Activated T-cell treated with anti-CD3 and anti-CD28 coated beads, Interleukin-2, amount 50 U/mL, for 4 hours (primary cell): ENCODE measurements at regions not wholly inside any gene's neighbourhood (a gene's known extent, or its start where the extent isn't known, plus 50 kb on each side); places are given as distances from the start of the nearest gene placed in this dataset.
A peak's percentile ranks its signal among the peaks of the same experiment; 100 is the strongest.
"Not testable (repeated sequence)": the region's sequence is repeated elsewhere in the genome, so short reads cannot be mapped to it uniquely, and the experiment has no call there.

Experiments used
- ATAC-seq, 2 donors: fragments of 200-7000 bp; cut with Tn5 transposase; one replicate each; pipeline ENCODE4 v1.10.0; 2021
- DNase-seq: peaks from one replicate; pipeline ENCODE4 v3.0.0-alpha.2; 2020
- H3K27me3 Mint-ChIP-seq: one replicate; pipeline ENCODE4 v1.8.0; 2021; ENCODE audit warnings: low read depth, mixed read lengths
- H3K36me3 Mint-ChIP-seq: one replicate; pipeline ENCODE4 v1.8.0; 2022; ENCODE audit warnings: mixed read lengths; ENCODE audit not compliant: insufficient read depth
- H3K4me1 Mint-ChIP-seq: one replicate; pipeline ENCODE4 v1.8.0; 2021; ENCODE audit warnings: low read depth, mixed read lengths
- H3K4me3 Mint-ChIP-seq: one replicate; pipeline ENCODE4 v1.8.0; 2021; ENCODE audit warnings: mild to moderate bottlenecking, moderate library complexity, mixed read lengths
- H3K9me3 Mint-ChIP-seq: one replicate; pipeline ENCODE4 v1.8.0; 2021; ENCODE audit warnings: mixed read lengths

GRCh38 chr2:190742431-190742830 lies 93.5 kb downstream of the NAB1 start:
- ATAC-seq (peak in 1 of 2 donors; percentile 30), DNase-seq (no peak)
- Mint-ChIP-seq H3K4me3 (no peak overlapping the region), H3K9me3 (peaks cover 5% of the 10 kb centered on the region), H3K36me3 (no peaks in the 10 kb centered on the region), H3K4me1 (peaks cover 13% of the 10 kb centered on the region), H3K27me3 (no peaks in the 10 kb centered on the region)

- Mint-ChIP-seq H3K9me3 (peaks cover 5% of the 10 kb centered on the region), H3K4me3 (no peak overlapping the region), H3K4me1 (peaks cover 14% of the 10 kb centered on the region), H3K36me3 (no peaks in the 10 kb centered on the region), H3K27me3 (no peaks in the 10 kb centered on the region)
- DNase-seq (no peak), ATAC-seq (no peak)
Observed at GRCh38 chr2:190744041-190744440, 95.2 kb downstream of the NAB1 start.

- H3K9me3 Mint-ChIP-seq = no peaks in the 10 kb centered on the region
- no peak overlapping the region for H3K4me3 Mint-ChIP-seq
- H3K27me3 Mint-ChIP-seq = no peaks in the 10 kb centered on the region
Observed at GRCh38 chr2:190746971-190747761, 98.3 kb downstream of the NAB1 start.

GRCh38 chr2:190748966-190749365 lies 100.1 kb downstream of the NAB1 start:
- no peaks in the 10 kb centered on the region for H3K36me3 Mint-ChIP-seq
- H3K4me1 Mint-ChIP-seq = peaks cover 10% of the 10 kb centered on the region
- H3K9me3 Mint-ChIP-seq = peaks cover 4% of the 10 kb centered on the region
- no peaks in the 10 kb centered on the region for H3K27me3 Mint-ChIP-seq
- DNase-seq (no peak), ATAC-seq (no peak)
- H3K4me3 Mint-ChIP-seq = no peak overlapping the region

More at GRCh38 chr2:190746971-190747761, 98.3 kb downstream of the NAB1 start:
- ATAC-seq (peak; percentile 77 to 83), DNase-seq (no peak)
- H3K4me1 Mint-ChIP-seq = peaks cover 14% of the 10 kb centered on the region
- H3K36me3 Mint-ChIP-seq = no peaks in the 10 kb centered on the region

GRCh38 chr2:190755772-190756415 lies 107.0 kb downstream of the NAB1 start:
- H3K9me3 Mint-ChIP-seq = peaks cover 4% of the 10 kb centered on the region
- H3K4me3 Mint-ChIP-seq = no peak overlapping the region
- no peak for DNase-seq
- H3K4me1 Mint-ChIP-seq = peaks cover 14% of the 10 kb centered on the region
- ATAC-seq = no peak
- peaks cover 1% of the 10 kb centered on the region for H3K27me3 Mint-ChIP-seq
- no peaks in the 10 kb centered on the region for H3K36me3 Mint-ChIP-seq

- Mint-ChIP-seq H3K36me3 (no peaks in the 10 kb centered on the region), H3K4me3 (peak overlapping the region; percentile 54), H3K9me3 (no peaks in the 10 kb centered on the region), H3K4me1 (peaks cover 36% of the 10 kb centered on the region), H3K27me3 (peaks cover 1% of the 10 kb centered on the region)
- DNase-seq = no peak
- peak in 1 of 2 donors; percentile 22 for ATAC-seq
Observed at GRCh38 chr2:190759749-190760213, 110.9 kb downstream of the NAB1 start.

GRCh38 chr2:190760353-190761150 lies 111.7 kb downstream of the NAB1 start:
- H3K27me3 Mint-ChIP-seq, DNase-seq, H3K36me3 Mint-ChIP-seq, ATAC-seq, H3K9me3 Mint-ChIP-seq: not testable (repeated sequence)
- H3K4me3 Mint-ChIP-seq = peak overlapping the region; percentile 54
- H3K4me1 Mint-ChIP-seq = peaks cover 40% of the 10 kb centered on the region

- not testable (repeated sequence) for ATAC-seq, H3K4me3 Mint-ChIP-seq, H3K9me3 Mint-ChIP-seq
Observed at GRCh38 chr2:190761216-190761615, 112.3 kb downstream of the NAB1 start.

GRCh38 chr2:190762566-190762965 lies 113.7 kb downstream of the NAB1 start:
- H3K4me1 Mint-ChIP-seq = peaks cover 43% of the 10 kb centered on the region
- H3K36me3 Mint-ChIP-seq = no peaks in the 10 kb centered on the region
- peaks cover 1% of the 10 kb centered on the region for H3K27me3 Mint-ChIP-seq
- no peak overlapping the region for H3K4me3 Mint-ChIP-seq
- no peaks in the 10 kb centered on the region for H3K9me3 Mint-ChIP-seq
- DNase-seq = no peak
- ATAC-seq = no peak

More at GRCh38 chr2:190761216-190761615, 112.3 kb downstream of the NAB1 start:
- H3K36me3 Mint-ChIP-seq, H3K27me3 Mint-ChIP-seq, DNase-seq: not testable (repeated sequence)
- H3K4me1 Mint-ChIP-seq = peaks cover 43% of the 10 kb centered on the region

- ATAC-seq (no peak), DNase-seq (no peak)
- Mint-ChIP-seq H3K4me3 (no peak overlapping the region), H3K9me3 (no peaks in the 10 kb centered on the region), H3K36me3 (no peaks in the 10 kb centered on the region), H3K27me3 (peaks cover 1% of the 10 kb centered on the region), H3K4me1 (peaks cover 46% of the 10 kb centered on the region)
Observed at GRCh38 chr2:190763100-190763499, 114.2 kb downstream of the NAB1 start.

- H3K27me3 Mint-ChIP-seq = peaks cover 1% of the 10 kb centered on the region
- H3K4me1 Mint-ChIP-seq = peaks cover 47% of the 10 kb centered on the region
- no peaks in the 10 kb centered on the region for H3K36me3 Mint-ChIP-seq
- DNase-seq (peak; percentile 50), ATAC-seq (peak; percentile 70 to 81)
- H3K4me3 Mint-ChIP-seq = peak overlapping the region; percentile 22
- H3K9me3 Mint-ChIP-seq = no peaks in the 10 kb centered on the region
Observed at GRCh38 chr2:190763901-190764514, 115.1 kb downstream of the NAB1 start.

- Mint-ChIP-seq H3K27me3 (peaks cover 1% of the 10 kb centered on the region), H3K4me1 (peaks cover 42% of the 10 kb centered on the region), H3K9me3 (no peaks in the 10 kb centered on the region), H3K36me3 (no peaks in the 10 kb centered on the region), H3K4me3 (no peak overlapping the region)
- no peak for DNase-seq
- peak; percentile 61 to 63 for ATAC-seq
Observed at GRCh38 chr2:190765386-190766173, 115.0 kb upstream of the GLS start.

- H3K36me3 Mint-ChIP-seq = no peaks in the 10 kb centered on the region
- H3K4me3 Mint-ChIP-seq = no peak overlapping the region
- DNase-seq = no peak
- no peaks in the 10 kb centered on the region for H3K27me3 Mint-ChIP-seq
- no peak for ATAC-seq
- peaks cover 43% of the 10 kb centered on the region for H3K4me1 Mint-ChIP-seq
- H3K9me3 Mint-ChIP-seq = no peaks in the 10 kb centered on the region
Observed at GRCh38 chr2:190766174-190766572, 114.4 kb upstream of the GLS start.
